GM21447 (cell line): ENCODE measurements at regions not wholly inside any gene's neighbourhood (a gene's known extent, or its start where the extent isn't known, plus 50 kb on each side); places are given as distances from the start of the nearest gene placed in this dataset.
"Not testable (repeated sequence)": the region's sequence is repeated elsewhere in the genome, so short reads cannot be mapped to it uniquely, and the experiment has no call there.

Source experiments
- ATAC-seq: cut with Tn5 transposase; IDR thresholded peaks from one replicate; pipeline ENCODE4 v1.9.1; 2021; ENCODE audit not compliant: unreplicated experiment

DNA sequence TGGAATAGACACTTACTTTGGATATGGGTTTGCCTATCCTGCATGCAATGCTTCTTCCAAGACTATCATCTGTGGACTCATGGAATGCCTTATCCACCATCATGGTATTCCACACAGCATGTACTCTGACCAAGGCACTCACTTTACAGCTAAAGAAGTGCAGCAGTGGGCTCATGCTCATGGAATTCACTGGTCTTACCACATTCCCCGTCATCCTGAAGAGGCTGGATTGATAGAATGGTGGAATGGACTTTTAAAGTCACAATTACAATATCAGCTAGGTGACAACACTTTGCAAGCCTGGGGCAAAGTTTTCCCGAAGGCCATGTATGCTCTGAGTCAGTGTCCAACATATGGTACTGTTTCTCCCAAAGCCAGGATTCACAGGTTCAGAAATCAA lies 199.1 kb downstream of the GJA1 start:
- ATAC-seq: not testable (repeated sequence)

- ATAC-seq: no peak
Observed at GRCh38 chr6:121635355-121635754, 199.9 kb downstream of the GJA1 start.

GRCh38 chr6:121636217-121636616 lies 200.8 kb downstream of the GJA1 start:
- ATAC-seq: not testable (repeated sequence)

- ATAC-seq: no peak
Observed at GRCh38 chr6:121639021-121639420, 203.6 kb downstream of the GJA1 start.

DNA sequence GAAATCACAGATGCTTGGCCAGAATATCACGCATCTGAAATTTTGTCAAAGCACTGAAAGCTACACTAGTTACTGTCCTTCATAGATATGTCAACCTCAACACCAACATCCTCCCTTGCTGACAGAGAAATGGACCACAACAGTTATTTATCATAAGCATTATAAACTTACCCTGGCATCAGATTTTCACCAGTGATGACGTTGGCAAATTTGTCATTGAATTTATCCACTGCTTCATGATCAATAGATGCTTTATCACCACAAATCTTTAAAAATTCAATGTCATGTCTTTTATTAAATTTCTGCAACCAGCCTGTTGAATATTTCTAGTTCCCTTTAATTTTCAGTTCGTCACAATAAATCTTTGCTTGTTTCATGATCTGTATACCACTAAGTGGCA lies 205.7 kb downstream of the GJA1 start:
- ATAC-seq: no peak

DNA sequence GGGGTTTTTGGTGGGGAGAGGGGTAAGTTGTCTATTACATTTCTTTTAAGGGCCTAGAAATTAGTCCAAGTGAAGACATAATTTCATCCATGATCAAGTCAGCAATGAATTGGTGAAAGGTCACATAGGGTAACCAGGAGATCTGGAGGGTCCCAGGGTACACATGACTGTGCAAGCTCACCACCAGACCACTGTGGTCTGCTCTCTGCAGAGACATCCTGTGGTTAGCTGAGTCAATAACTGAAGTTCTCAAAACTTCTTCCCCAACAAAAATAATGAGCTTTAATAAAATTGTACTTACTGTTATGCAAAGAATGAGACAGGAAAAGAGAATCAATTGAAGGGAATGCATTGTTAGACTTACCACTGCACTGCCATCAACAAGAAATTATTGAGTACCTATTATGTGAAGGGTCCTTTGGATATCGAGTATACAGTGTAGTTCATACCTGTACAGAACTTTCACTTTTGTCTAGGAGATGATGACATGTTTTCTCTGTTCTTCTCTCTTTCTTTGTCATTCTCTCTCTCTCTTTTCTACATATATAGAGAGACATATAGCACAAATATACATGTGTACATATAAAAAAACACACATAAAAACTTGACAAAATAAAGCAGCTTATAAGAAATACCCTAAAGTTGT lies 209.8 kb downstream of the GJA1 start:
- ATAC-seq: no peak

GRCh38 chr6:121647905-121648304 lies 212.5 kb downstream of the GJA1 start:
- no peak for ATAC-seq

GRCh38 chr6:121649951-121650350 lies 214.5 kb downstream of the GJA1 start:
- no peak for ATAC-seq

GRCh38 chr6:121651420-121651819 lies 216.0 kb downstream of the GJA1 start:
- ATAC-seq: no peak

- no peak for ATAC-seq
Observed at GRCh38 chr6:121652223-121652622, 216.8 kb downstream of the GJA1 start.

DNA sequence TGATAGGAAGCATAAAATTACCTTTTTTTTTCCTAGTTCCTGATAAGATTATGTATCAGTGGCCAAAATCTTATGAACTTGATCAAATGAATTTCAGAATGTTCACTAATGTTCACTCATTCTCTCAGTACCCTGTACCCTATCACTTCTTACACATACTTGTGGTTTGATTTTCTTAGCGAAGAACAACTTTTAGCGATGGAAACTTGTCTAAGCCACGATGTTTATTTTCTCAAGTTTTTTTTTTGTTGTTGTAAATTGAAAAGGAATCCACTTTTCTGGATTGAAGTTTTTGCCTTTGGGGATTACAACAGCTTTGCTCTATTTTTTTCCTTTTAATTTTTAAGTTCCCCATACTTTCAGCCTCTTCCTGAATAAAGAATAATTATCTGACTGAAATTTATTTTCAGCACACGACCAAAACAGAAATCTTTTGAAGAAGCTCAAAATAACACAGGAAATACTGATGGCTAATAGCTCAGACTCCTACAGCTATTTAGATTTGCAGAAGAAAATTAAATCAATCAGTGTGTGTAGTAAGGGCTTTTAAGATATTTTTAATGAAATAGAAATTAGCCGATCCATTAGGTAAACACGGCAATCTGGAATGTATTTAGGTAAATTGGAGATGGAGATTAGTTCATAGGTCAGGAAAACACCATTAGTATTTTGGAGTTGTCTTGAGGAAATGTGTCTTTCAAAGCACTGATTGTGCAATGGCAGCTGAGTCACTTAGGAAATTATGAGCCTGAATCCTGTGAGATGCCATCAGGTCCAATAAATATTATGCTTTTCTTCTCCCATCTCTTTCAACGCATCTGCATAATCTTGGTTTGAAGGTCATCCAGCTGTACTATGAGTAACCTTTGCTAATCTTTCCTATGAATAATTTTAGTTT lies 217.5 kb downstream of the GJA1 start:
- no peak for ATAC-seq

DNA sequence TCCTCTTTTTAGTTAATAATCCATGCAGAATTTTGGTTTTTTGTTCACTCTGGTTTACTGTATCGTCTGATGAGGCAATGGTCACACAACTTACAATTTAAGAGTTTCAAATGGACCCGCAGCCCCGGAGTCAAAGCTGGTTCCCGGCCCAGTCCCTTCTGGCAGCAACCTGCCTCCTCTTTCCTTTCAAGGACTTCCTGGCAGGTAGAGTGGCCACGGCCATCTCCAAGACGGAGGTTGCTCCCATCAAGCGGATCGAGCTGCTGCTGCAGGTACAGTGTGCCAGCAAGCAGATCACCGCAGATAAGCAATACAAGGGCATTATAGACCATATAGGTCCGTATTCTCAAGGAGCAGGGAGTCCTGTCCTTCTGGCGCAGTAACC lies 218.2 kb downstream of the GJA1 start:
- no peak for ATAC-seq

GRCh38 chr6:121657972-121658371 lies 222.5 kb downstream of the GJA1 start:
- no peak for ATAC-seq

DNA sequence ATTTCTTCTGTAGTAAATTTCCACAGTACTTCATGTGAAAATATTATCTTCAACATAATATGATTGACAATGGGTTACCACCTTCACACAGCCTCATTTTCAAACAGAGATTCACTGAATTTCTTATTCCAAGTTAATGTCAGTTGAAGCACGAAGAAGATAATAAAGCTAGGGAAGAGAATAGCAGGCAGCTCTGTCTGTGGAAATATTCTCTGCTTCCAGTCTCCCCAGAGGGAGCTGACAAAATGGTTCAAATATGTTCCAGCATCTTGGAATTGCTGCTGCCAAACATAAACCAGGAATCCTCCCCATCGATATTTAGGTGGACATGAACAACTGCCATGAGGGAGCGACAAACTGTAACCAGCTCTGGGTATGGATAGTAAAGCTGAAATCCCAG lies 224.8 kb downstream of the GJA1 start:
- ATAC-seq: no peak

DNA sequence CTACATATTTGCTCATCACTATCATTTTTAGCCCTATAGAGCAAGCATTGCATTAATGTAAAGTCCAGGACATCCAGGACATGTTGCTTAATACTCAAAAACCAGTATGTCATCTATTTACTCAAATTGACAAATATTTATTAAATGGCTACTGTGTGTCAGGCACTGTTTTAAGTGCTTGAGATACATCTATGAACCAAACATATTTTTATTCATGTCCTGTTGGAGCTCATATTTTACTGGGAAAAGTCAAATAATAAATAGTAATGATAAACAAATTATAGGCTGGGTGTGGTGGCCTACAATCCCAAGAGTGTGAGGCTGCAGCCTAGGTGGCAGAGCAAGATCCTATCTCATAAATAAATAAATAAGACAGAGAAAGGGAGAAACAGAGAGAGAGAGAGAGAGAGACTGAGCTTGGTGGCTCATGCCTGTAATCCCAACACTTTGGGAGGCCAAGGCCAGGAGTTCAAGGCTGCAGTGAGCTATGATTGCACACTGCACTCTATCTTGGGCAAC lies 227.9 kb downstream of the GJA1 start:
- ATAC-seq: no peak

GRCh38 chr6:121664158-121664557 lies 228.7 kb downstream of the GJA1 start:
- ATAC-seq: no peak

- ATAC-seq: no peak
Observed at GRCh38 chr6:121666814-121667213, 231.4 kb downstream of the GJA1 start.

DNA sequence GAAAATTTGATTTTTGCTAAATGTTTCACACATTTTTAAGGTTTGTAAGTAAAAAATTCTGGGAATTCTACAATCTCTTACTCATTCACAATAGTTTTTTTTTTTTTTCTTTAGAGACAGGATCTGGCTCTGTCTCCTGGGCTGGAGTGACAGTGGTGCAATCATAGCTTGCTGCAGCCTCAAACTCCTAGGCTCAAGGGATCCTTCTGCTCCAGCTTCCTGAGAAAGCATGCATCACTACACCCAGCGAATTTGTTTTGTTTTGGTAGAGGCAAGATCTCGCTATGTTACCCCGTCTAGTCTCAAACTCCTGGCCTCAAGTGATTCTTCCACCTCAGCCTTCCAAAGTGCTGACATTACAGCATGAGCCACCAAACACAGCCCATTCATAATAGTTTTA lies 232.8 kb downstream of the GJA1 start:
- ATAC-seq: no peak

- ATAC-seq: no peak
Observed at GRCh38 chr6:121670511-121670910, 235.1 kb downstream of the GJA1 start.

DNA sequence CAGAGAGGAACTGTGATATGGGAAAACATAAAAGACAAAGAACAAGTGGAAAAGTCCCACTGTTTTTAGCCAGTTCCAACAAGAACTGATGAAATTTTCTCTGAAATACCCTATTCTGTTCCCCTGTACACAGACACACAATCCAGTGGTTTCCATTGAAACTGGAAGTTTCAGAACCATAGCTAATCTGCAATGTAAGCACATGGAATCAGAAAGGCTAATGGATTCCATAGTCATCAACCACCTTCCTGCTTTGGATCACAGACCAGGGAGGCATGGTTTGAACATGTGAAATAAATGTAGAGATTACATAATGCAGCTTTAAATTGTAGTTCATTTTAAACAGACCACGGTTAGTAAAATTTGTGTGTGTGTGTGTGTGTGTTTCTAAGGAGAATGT lies 242.1 kb downstream of the GJA1 start:
- no peak for ATAC-seq

DNA sequence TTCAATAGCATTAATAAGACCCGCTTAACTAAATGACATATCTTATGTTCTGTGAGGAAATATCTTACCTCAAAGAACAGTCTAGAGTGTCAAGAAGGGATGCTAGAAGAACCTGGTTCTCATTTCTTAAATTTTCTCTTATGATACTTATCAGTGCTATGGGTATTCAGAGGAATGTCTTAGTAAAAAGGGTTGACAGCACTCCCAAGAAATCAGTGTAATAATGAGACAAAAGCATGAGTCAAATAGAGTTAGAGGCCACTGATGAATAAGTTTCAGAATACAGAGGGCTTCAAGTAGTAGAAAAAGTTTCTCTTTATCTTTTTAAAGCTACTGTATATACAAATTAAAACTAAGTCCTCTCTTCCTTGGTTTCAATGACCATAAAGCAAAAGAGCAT lies 242.8 kb downstream of the GJA1 start:
- ATAC-seq: no peak

DNA sequence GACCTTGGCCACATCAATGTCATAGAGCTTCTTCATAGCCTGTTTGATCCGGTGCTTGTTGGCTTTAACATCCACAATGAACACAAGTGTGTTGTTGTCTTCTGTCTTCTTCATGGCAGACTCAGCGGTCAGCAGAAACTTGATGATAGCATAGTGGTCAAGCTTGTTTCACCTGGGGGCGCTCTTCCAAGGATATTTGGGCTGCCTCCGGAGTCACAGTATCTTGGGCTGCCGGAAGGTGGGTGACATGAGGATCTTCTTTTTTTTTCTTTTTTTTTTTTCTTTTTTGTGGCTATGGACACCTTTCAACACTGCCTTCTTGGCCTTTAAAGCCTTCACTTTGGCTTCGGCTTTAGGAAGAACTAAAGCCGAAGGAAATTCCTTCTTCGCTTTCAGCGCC lies 244.6 kb downstream of the GJA1 start:
- no peak for ATAC-seq
